H1 (cell line): ENCODE measurements at regions not wholly inside any gene's neighbourhood (a gene's known extent, or its start where the extent isn't known, plus 50 kb on each side); places are given as distances from the start of the nearest gene placed in this dataset.

Experiments used
- CTCF ChIA-PET: fragments of 300-600 bp; sonication (Branson Sonifier 250); formaldehyde crosslinking; loops from one replicate; lab custom pipeline; 2021; ENCODE audit not compliant: partially characterized antibody; lab: Charles Lee
- POLR2A ChIA-PET: fragments of 300-600 bp; sonication (Branson Sonifier 250); formaldehyde crosslinking; loops from one replicate; lab custom pipeline; 2021; ENCODE audit warnings: inconsistent platforms; ENCODE audit not compliant: partially characterized antibody; lab: Charles Lee
- DNase-seq, 2 experiments: peaks; one replicate each; pipeline versions ENCODE4 v3.0.0 to v3.0.0-alpha.2; 2010 to 2022; ENCODE audit warnings: low spot score in 2 of 2, low read depth in 1 of 2, mixed read lengths in 1 of 2
- FAIRE-seq: peaks from 2 replicates; lab custom pipeline; 2011; peaks lifted over from hg19 to GRCh38; lab: Jason Lieb, UNC
- H2AFZ ChIP-seq: 2 replicates; pipeline ENCODE4 v1.8.1; 2012; ENCODE audit warnings: low read length, inconsistent platforms
- H2AK5ac ChIP-seq: 2 replicates; pipeline ENCODE4 v1.6.1; 2013; ENCODE audit warnings: low read depth, low read length
- H2BK120ac ChIP-seq: replicated peaks from 2 replicates; pipeline ENCODE3; 2013; ENCODE audit warnings: low read depth, low read length, inconsistent platforms
- H2BK12ac ChIP-seq: 2 replicates; pipeline ENCODE4 v1.6.1; 2013; ENCODE audit warnings: low read depth, low read length
- H2BK15ac ChIP-seq: 2 replicates; pipeline ENCODE4 v1.6.1; 2013; ENCODE audit warnings: low read length
- H2BK20ac ChIP-seq: 2 replicates; pipeline ENCODE4 v1.6.1; 2013; ENCODE audit warnings: low read length
- H2BK5ac ChIP-seq: 2 replicates; pipeline ENCODE4 v1.6.1; 2013; ENCODE audit warnings: low read depth, low read length
- H3K14ac ChIP-seq: 2 replicates; pipeline ENCODE4 v1.6.1; 2013; ENCODE audit warnings: inconsistent platforms; ENCODE audit not compliant: insufficient read length
- H3K18ac ChIP-seq: 2 replicates; pipeline ENCODE4 v1.6.1; 2013; ENCODE audit warnings: low read length; ENCODE audit errors: extremely low read depth
- H3K23ac ChIP-seq: 2 replicates; pipeline ENCODE4 v1.6.1; 2013; ENCODE audit warnings: inconsistent platforms; ENCODE audit not compliant: insufficient read length
- H3K23me2 ChIP-seq: 2 replicates; pipeline ENCODE4 v1.6.1; 2013; ENCODE audit warnings: low read depth, low read length
- H3K27ac ChIP-seq: 2 replicates; pipeline ENCODE4 v1.6.1; 2011; ENCODE audit warnings: low read depth, low read length, inconsistent platforms
- H3K27me3 ChIP-seq, 4 experiments: replicated peaks in 1 of 4; 1 replicate in 1 of 4; 2 replicates in 3 of 4; pipeline versions ENCODE4 v1.6.1 to v1.8.1; 2011 to 2013; ENCODE audit warnings: low read length in 3 of 4, mild to moderate bottlenecking in 3 of 4, inconsistent platforms in 2 of 4, mixed read lengths in 2 of 4, moderate library complexity in 1 of 4; ENCODE audit not compliant: control insufficient read depth in 3 of 4, insufficient read depth in 3 of 4; ENCODE audit errors: extremely low read depth in 1 of 4
- H3K36me3 ChIP-seq, 4 experiments: 2 replicates each; pipeline versions ENCODE4 v1.6.1 to v1.8.1; 2011 to 2013; ENCODE audit warnings: mild to moderate bottlenecking in 4 of 4, low read length in 3 of 4, moderate library complexity in 2 of 4, control low read depth in 1 of 4, inconsistent platforms in 1 of 4; ENCODE audit not compliant: insufficient read depth in 4 of 4, control insufficient read depth in 2 of 4
- H3K4ac ChIP-seq: replicated peaks from 2 replicates; pipeline ENCODE3; 2013; ENCODE audit warnings: low read length, low read depth, mixed read lengths, inconsistent platforms; ENCODE audit not compliant: insufficient read length
- H3K4me1 ChIP-seq, 4 experiments: replicated peaks in 1 of 4; 1 replicate in 1 of 4; 2 replicates in 3 of 4; pipeline versions ENCODE4 v1.6.1 to v1.8.1; 2011 to 2013; ENCODE audit warnings: low read length in 3 of 4, inconsistent platforms in 2 of 4, mixed read lengths in 1 of 4; ENCODE audit not compliant: insufficient read depth in 4 of 4, control insufficient read depth in 3 of 4
- H3K4me2 ChIP-seq, 2 experiments: 2 replicates each; pipeline versions ENCODE4 v1.6.1 to v1.8.1; 2011 to 2013; ENCODE audit warnings: low read depth in 2 of 2, low read length in 2 of 2, control low read depth in 1 of 2, inconsistent platforms in 1 of 2, mild to moderate bottlenecking in 1 of 2; ENCODE audit not compliant: insufficient read depth in 1 of 2
- H3K4me3 ChIP-seq, 4 experiments: fragments of 200-600, 300-600 bp in 1 of 4; sonication (generic), shearing (Covaris generic), sonication (Bioruptor Twin) in 1 of 4; 2 replicates each; pipeline versions ENCODE4 v1.5.1 to v1.8.1; 2011 to 2016; ENCODE audit warnings: low read length in 4 of 4, low read depth in 3 of 4, control low read depth in 2 of 4, inconsistent platforms in 2 of 4, mild to moderate bottlenecking in 2 of 4, mixed read lengths in 1 of 4, moderate library complexity in 1 of 4; ENCODE audit not compliant: insufficient read depth in 2 of 4; ENCODE audit errors: extremely low read depth in 1 of 4
- H3K56ac ChIP-seq: replicated peaks from 2 replicates; pipeline ENCODE3; 2013; ENCODE audit warnings: low read depth, mild to moderate bottlenecking, mixed read lengths, low read length, inconsistent platforms; ENCODE audit not compliant: insufficient read length
- H3K79me1 ChIP-seq: 2 replicates; pipeline ENCODE4 v1.6.1; 2013; ENCODE audit warnings: low read depth, low read length, control low read depth
- H3K79me2 ChIP-seq, 2 experiments: 2 replicates each; pipeline versions ENCODE4 v1.6.1 to v1.8.1; 2012 to 2013; ENCODE audit warnings: low read length in 2 of 2, mild to moderate bottlenecking in 2 of 2, inconsistent platforms in 1 of 2; ENCODE audit not compliant: insufficient read depth in 2 of 2, control insufficient read depth in 1 of 2
- H3K9ac ChIP-seq, 4 experiments: replicated peaks in 1 of 4; 1 replicate in 1 of 4; 2 replicates in 3 of 4; pipeline versions ENCODE4 v1.6.1 to v1.8.1; 2011 to 2013; ENCODE audit warnings: low read depth in 3 of 4, low read length in 3 of 4, control low read depth in 2 of 4, mild to moderate bottlenecking in 2 of 4, moderate library complexity in 2 of 4, inconsistent platforms in 1 of 4; ENCODE audit errors: extremely low read depth in 1 of 4
- H3K9me3 ChIP-seq, 2 experiments: 2 replicates each; pipeline versions ENCODE4 v1.6.1 to v1.8.1; 2012 to 2013; ENCODE audit warnings: mild to moderate bottlenecking in 2 of 2, moderate library complexity in 2 of 2, control low read depth in 1 of 2, inconsistent platforms in 1 of 2, low read depth in 1 of 2, low read length in 1 of 2, mixed read lengths in 1 of 2; ENCODE audit not compliant: insufficient read depth in 2 of 2
- H4K20me1 ChIP-seq, 2 experiments: replicated peaks in 1 of 2; 2 replicates each; pipeline versions ENCODE3 to v1.8.1; 2011 to 2013; ENCODE audit warnings: inconsistent platforms in 2 of 2, low read length in 2 of 2, mild to moderate bottlenecking in 1 of 2; ENCODE audit not compliant: insufficient read depth in 2 of 2, control insufficient read depth in 1 of 2
- H4K5ac ChIP-seq: 2 replicates; pipeline ENCODE4 v1.6.1; 2013; ENCODE audit warnings: low read length, low read depth, mixed read lengths, inconsistent platforms; ENCODE audit not compliant: insufficient read length
- H4K8ac ChIP-seq: 2 replicates; pipeline ENCODE4 v1.8.0; 2013; ENCODE audit warnings: mild to moderate bottlenecking, moderate library complexity, low read length, inconsistent platforms; ENCODE audit not compliant: insufficient read depth; ENCODE audit errors: extremely low read depth
- H4K91ac ChIP-seq: replicated peaks from 2 replicates; pipeline ENCODE3; 2013; ENCODE audit warnings: low read length, mixed read lengths, inconsistent platforms; ENCODE audit not compliant: insufficient read length
- CHD1 ChIP-seq: IDR thresholded peaks from 2 replicates; pipeline ENCODE4 v1.6.1; 2012; ENCODE audit warnings: low read depth, low read length, improper control_type of control experiment
- CTBP2 ChIP-seq: IDR thresholded peaks from 2 replicates; pipeline ENCODE4 v1.7.0; 2011; ENCODE audit warnings: borderline replicate concordance, mild to moderate bottlenecking, moderate library complexity, mixed read lengths, low read length; ENCODE audit not compliant: insufficient read depth, insufficient read length
- JUN ChIP-seq: IDR thresholded peaks from 2 replicates; pipeline ENCODE4 v1.6.1; 2011; ENCODE audit warnings: low read depth, mild to moderate bottlenecking, improper control_type of control experiment, low read length
- KDM4A ChIP-seq: IDR thresholded peaks from one replicate; pipeline ENCODE4 v1.7.1; 2012; ENCODE audit warnings: low read depth, mild to moderate bottlenecking, moderate library complexity, low read length, inconsistent platforms; ENCODE audit not compliant: severe bottlenecking
- NANOG ChIP-seq: IDR thresholded peaks from 2 replicates; pipeline ENCODE4 v1.6.1; 2011; ENCODE audit warnings: low read length, low read depth, mild to moderate bottlenecking, inconsistent platforms; ENCODE audit not compliant: insufficient read depth, poor library complexity, severe bottlenecking
- NRF1 ChIP-seq: IDR thresholded peaks from 2 replicates; pipeline ENCODE4 v1.6.1; 2011; ENCODE audit warnings: mild to moderate bottlenecking, low read depth, low read length, improper control_type of control experiment
- POLR2AphosphoS5 ChIP-seq: IDR thresholded peaks from 2 replicates; pipeline ENCODE4 v1.6.1; 2011; ENCODE audit warnings: low read depth, low read length
- RNF2 ChIP-seq: fragments of 200-900, 300-1000 bp; sonication (generic); IDR thresholded peaks from 2 replicates; pipeline ENCODE4 v1.7.1; 2016; ENCODE audit warnings: borderline replicate concordance, low read depth, mild to moderate bottlenecking, antibody characterized with exemption, low read length; ENCODE audit not compliant: poor library complexity, severe bottlenecking; ENCODE audit errors: missing control alignments
- SAP30 ChIP-seq: fragments of 300-600 bp; sonication (generic); IDR thresholded peaks from 2 replicates; pipeline ENCODE4 v1.7.1; 2012; ENCODE audit warnings: low read length, moderate library complexity, mild to moderate bottlenecking, inconsistent platforms; ENCODE audit not compliant: insufficient read depth, insufficient replicate concordance
- SP4 ChIP-seq: IDR thresholded peaks from 2 replicates; pipeline ENCODE4 v1.6.1; 2012; ENCODE audit warnings: low read length, inconsistent platforms
- TEAD4 ChIP-seq: IDR thresholded peaks from 2 replicates; pipeline ENCODE4 v1.6.1; 2012; ENCODE audit warnings: low read depth, low read length, inconsistent platforms, mixed read lengths
- WGBS, 2 experiments: shearing (Covaris generic) in 1 of 2; methylation state at CpG; one replicate each; pipeline versions ENCODE4 v1.1.6 to v1.1.7; 2013 to 2015; ENCODE audit warnings: low lambda C conversion rate in 2 of 2, mixed read lengths in 2 of 2, inconsistent platforms in 1 of 2, low coverage in 1 of 2, missing lambda C conversion rate in 1 of 2; ENCODE audit not compliant: insufficient replicate concordance in 2 of 2, insufficient coverage in 1 of 2, insufficient read length in 1 of 2; ENCODE audit errors: extremely low coverage in 1 of 2, missing lambda C conversion rate in 1 of 2; 5-methylcytosine and 5-hydroxymethylcytosine counted together
- TF ChIP-seq, protein P1 (sequence below): IDR thresholded peaks from 2 replicates; pipeline ENCODE4 v1.6.1; 2012; ENCODE audit warnings: inconsistent platforms

DNA sequence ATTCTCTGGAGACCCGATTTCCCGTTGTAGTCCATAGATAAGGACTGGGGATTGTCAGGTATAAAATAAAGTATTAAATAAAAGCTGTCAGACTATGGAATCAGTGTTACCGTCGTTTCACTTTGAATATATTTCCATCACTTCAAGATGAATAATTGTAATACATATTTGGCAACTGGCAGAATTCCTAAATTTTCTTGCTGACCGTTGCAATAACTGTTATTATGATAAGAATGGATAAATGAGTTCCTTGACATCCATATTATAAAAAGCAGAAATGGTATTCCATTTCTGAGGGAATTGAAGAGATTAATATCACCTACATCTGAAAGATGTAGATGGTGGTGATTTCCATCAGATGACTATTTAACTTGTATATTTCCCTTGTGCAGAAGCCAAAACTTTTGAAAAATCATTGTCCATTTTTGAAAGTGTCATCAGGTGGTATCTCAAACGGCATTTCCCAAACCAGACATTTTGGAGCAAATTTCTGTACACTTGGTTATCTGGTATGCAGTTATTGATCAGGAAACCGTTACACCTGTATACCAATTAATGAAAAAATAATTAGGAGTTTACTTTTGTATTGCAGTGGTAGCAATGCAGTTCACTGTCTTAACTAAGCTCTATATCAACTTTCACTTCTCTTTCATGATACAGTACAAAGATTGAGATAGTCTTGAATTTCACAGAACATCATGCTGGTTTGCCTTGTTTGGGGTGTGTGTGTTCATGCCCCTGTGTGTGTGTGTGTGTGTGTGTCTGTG lies 878.5 kb downstream of the PCDH18 start:
- Histone ChIP-seq H4K5ac (no peak overlapping the region), H3K9ac (no peak overlapping the region), H3K4me1 (no peaks in the 10 kb centered on the region), H2BK120ac (no peak overlapping the region), H2BK12ac (no peak overlapping the region), H3K4me2 (no peak overlapping the region), H4K8ac (no peak overlapping the region), H3K23ac (no peak overlapping the region), H3K18ac (no peak overlapping the region), H3K56ac (no peak overlapping the region), H3K4ac (no peak overlapping the region), H2BK15ac (no peak overlapping the region), H2BK5ac (no peak overlapping the region), H3K79me2 (no peaks in the 10 kb centered on the region), H2AK5ac (no peak overlapping the region), H3K23me2 (no peaks in the 10 kb centered on the region; the same call in 1 of the 2 replicates), H3K27ac (no peak overlapping the region), H3K4me3 (no peak overlapping the region), H3K36me3 (no peaks in the 10 kb centered on the region), H3K79me1 (no peaks in the 10 kb centered on the region), H2AFZ (no peak overlapping the region), H3K27me3 (no peaks in the 10 kb centered on the region), H4K20me1 (no peaks in the 10 kb centered on the region), H2BK20ac (no peak overlapping the region), H3K14ac (no peak overlapping the region), H4K91ac (no peak overlapping the region), H3K9me3 (no peaks in the 10 kb centered on the region)
- 92% methylated on average over 7 of the region's 7 CpGs; no CpG with 5 or more reads in 1 of the 2 experiments for WGBS, 2 experiments
- FAIRE-seq (no peak), DNase-seq (no peak)
- CTCF ChIA-PET = no interaction called here
- POLR2A ChIA-PET = no interaction called here
- TF ChIP-seq NANOG (no peak), SP4 (no peak), NRF1 (no peak), RNF2 (no peak), CHD1 (no peak), SAP30 (no peak), JUN (no peak), TEAD4 (no peak), KDM4A (no peak), POLR2AphosphoS5 (no peak), CTBP2 (no peak)
- TF ChIP-seq, protein P1, sequence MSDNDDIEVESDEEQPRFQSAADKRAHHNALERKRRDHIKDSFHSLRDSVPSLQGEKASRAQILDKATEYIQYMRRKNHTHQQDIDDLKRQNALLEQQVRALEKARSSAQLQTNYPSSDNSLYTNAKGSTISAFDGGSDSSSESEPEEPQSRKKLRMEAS = no peak
